Bronchial epithelial cell (primary cell): ENCODE measurements at regions not wholly inside any gene's neighbourhood (a gene's known extent, or its start where the extent isn't known, plus 50 kb on each side); places are given as distances from the start of the nearest gene placed in this dataset.

Experiments used
- DNase-seq: peaks from one replicate; pipeline ENCODE4 v3.0.0-alpha.2; 2010; ENCODE audit warnings: low read depth
- FAIRE-seq: peaks from 2 replicates; lab custom pipeline; 2011; peaks lifted over from hg19 to GRCh38; lab: Jason Lieb, UNC
- H3K27me3 ChIP-seq: 2 replicates; pipeline ENCODE4 v1.5.1; 2011; ENCODE audit warnings: low read length; ENCODE audit not compliant: control insufficient read depth, insufficient read depth
- H3K36me3 ChIP-seq: 2 replicates; pipeline ENCODE4 v1.5.1; 2011; ENCODE audit warnings: low read length; ENCODE audit not compliant: control insufficient read depth, insufficient read depth
- H3K4me3 ChIP-seq: 2 replicates; pipeline ENCODE4 v1.5.1; 2011; ENCODE audit warnings: mild to moderate bottlenecking, low read depth, low read length, control low read depth
- TF ChIP-seq, protein P1 (sequence below): IDR thresholded peaks from 2 replicates; pipeline ENCODE4 v1.5.1; 2011; ENCODE audit warnings: mild to moderate bottlenecking, moderate library complexity, low read length, control low read depth, inconsistent platforms; ENCODE audit not compliant: insufficient read depth, severe bottlenecking

DNA sequence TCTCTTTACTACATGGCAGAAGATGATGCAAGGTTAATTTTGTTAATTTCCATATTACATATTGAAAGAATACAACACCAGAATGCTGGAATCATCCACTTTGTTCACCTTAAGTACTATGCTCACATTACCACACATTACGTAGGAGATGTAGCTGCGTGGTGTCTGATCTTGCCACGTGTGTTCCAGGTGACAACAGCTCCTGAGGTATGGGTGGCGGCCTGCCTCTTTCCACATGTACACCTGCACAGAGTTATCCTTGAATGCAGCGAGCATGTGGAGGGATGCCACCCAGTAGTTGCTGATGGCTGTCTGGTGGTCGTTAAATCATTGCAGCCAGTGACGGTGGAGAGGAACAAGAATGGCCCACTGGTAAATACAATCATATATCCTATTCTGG lies 740.5 kb upstream of the EEF2KMT start:
- H3K4me3 ChIP-seq = no peak overlapping the region
- FAIRE-seq = no peak
- TF ChIP-seq, protein P1, sequence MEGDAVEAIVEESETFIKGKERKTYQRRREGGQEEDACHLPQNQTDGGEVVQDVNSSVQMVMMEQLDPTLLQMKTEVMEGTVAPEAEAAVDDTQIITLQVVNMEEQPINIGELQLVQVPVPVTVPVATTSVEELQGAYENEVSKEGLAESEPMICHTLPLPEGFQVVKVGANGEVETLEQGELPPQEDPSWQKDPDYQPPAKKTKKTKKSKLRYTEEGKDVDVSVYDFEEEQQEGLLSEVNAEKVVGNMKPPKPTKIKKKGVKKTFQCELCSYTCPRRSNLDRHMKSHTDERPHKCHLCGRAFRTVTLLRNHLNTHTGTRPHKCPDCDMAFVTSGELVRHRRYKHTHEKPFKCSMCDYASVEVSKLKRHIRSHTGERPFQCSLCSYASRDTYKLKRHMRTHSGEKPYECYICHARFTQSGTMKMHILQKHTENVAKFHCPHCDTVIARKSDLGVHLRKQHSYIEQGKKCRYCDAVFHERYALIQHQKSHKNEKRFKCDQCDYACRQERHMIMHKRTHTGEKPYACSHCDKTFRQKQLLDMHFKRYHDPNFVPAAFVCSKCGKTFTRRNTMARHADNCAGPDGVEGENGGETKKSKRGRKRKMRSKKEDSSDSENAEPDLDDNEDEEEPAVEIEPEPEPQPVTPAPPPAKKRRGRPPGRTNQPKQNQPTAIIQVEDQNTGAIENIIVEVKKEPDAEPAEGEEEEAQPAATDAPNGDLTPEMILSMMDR = no peak

DNA sequence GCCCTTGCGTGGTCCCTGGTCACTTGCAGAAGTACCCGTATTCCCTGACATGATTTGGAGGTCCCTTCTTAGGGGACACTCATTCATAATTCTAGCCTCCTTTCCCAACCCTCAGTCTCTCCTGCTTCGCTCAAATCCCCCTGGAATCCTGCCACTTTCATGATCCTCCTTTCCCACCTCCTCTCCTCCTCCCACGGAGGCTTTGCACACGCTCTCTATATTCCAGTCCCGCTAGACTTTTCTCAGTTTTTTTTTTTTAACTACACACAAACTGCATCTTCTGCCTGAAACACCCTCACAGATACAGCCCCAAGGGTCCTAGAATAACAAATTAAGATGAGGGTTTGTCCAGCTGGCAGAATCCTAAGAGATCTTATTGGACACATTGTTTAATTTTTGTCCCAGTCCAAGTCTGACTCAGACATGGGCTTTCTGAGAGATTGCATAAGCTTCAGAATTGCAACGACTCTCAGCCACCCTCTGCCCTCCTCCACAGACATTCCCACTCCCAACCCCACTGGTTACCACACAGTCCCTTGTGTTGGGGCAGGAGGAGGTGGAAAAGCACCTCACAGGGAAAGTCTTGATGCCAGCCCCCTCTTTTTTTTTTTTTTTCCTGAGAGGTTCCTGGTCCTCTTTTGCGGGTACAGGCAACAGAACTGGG lies 739.5 kb upstream of the EEF2KMT start:
- DNase-seq (no peak), FAIRE-seq (no peak)
- no peak overlapping the region for H3K4me3 ChIP-seq
- TF ChIP-seq, protein P1 = no peak
- no peaks in the 10 kb centered on the region for H3K36me3 ChIP-seq
- no peaks in the 10 kb centered on the region for H3K27me3 ChIP-seq

More for the DNA sequence above, 740.5 kb upstream of the EEF2KMT start:
- H3K27me3 ChIP-seq = no peaks in the 10 kb centered on the region
- H3K36me3 ChIP-seq = no peaks in the 10 kb centered on the region
- DNase-seq = no peak

DNA sequence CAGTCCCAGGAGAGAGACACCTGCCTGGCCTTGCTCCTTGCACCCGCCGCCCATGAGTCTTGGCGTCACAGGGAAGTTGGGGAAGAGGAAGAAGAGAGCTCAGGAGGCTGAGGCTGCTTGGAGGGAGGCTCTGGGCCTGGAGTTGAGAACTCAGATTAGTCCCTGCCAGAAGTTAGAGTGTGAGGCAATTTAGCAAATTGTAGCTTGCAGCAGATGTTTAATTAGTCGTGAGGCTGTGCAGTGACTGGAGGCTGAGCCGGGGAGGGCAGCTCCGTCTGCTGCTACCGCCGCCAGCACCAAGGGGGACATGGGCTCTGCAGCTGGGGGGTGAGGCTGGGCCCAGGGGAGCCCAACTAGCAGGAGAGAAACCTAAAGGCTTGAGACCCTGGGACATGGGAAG lies 738.3 kb upstream of the EEF2KMT start:
- TF ChIP-seq, protein P1 = no peak
- no peak for DNase-seq
- FAIRE-seq = no peak
- Histone ChIP-seq H3K27me3 (no peaks in the 10 kb centered on the region), H3K4me3 (no peak overlapping the region), H3K36me3 (no peaks in the 10 kb centered on the region)

DNA sequence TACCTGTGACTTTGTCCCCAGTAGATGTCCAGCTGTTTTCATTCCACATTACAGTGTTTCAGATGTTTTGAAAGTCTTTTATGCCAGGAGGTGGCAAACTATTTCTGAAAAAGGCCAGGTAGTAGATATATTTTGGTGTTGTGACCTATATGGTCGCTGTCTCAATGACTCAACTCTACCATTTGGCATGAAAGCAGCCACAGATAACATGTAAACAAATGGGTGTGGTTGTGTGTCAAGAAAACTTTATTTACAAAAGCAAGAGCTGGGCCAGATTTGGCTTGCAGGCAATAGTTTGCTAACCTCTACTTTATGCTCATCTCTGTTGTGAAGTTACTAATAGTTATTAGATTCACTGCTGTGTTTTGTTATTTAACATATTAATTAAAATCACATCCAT lies 728.7 kb upstream of the EEF2KMT start:
- Histone ChIP-seq H3K27me3 (no peaks in the 10 kb centered on the region), H3K36me3 (no peaks in the 10 kb centered on the region), H3K4me3 (no peak overlapping the region)
- FAIRE-seq (no peak), DNase-seq (no peak)
- TF ChIP-seq, protein P1 = no peak

DNA sequence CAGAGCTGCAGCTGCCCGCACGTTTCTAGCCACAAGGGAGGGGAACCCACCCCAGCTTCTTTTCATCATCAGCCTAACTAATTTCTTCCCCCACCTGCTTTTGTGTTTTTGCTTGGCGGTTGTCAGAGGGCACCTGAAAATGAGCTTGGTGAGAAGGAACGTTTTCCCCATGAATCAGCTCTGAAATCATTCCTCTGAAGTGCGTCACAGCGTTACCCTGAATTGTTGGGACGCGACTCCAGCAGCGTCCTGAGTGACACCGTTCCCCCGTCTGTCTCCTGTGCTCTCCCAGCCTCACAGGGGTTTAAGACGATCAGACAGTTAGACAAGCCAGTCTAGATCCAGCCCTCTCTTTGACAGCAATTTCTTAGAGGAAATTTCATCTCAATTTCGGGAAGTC lies 722.9 kb upstream of the EEF2KMT start:
- H3K4me3 ChIP-seq = no peak overlapping the region
- TF ChIP-seq, protein P1 = no peak
- DNase-seq (no peak), FAIRE-seq (no peak)
- H3K27me3 ChIP-seq = no peaks in the 10 kb centered on the region
- H3K36me3 ChIP-seq = no peaks in the 10 kb centered on the region
